DND-41 (cell line): ENCODE measurements at regions not wholly inside any gene's neighbourhood (a gene's known extent, or its start where the extent isn't known, plus 50 kb on each side); places are given as distances from the start of the nearest gene placed in this dataset.

ENCODE experiments used
- CTCF ChIP-seq: IDR thresholded peaks from 2 replicates; pipeline ENCODE4 v1.5.1; 2012; ENCODE audit warnings: borderline replicate concordance, low read length, moderate library complexity, mild to moderate bottlenecking; ENCODE audit not compliant: poor library complexity, severe bottlenecking; ENCODE audit errors: extremely low read depth
- EZH2 ChIP-seq: IDR thresholded peaks from 3 replicates; pipeline ENCODE4 v1.6.1; 2012; ENCODE audit warnings: borderline replicate concordance, low read depth, mild to moderate bottlenecking, moderate library complexity, low read length, inconsistent platforms; ENCODE audit not compliant: severe bottlenecking

GRCh38 chr21:41578083-41578482 is 70.1 kb upstream of the TMPRSS2 start:
- TF ChIP-seq CTCF: no peak
- no peak for TF ChIP-seq EZH2
